GM12875 (cell line): ENCODE measurements at regions not wholly inside any gene's neighbourhood (a gene's known extent, or its start where the extent isn't known, plus 50 kb on each side); places are given as distances from the start of the nearest gene placed in this dataset.

Experiments
- H3K4me3 ChIP-seq: one replicate; pipeline ENCODE4 v1.5.1; 2011; ENCODE audit warnings: low read depth, low read length, control low read depth
- TF ChIP-seq, protein P1 (sequence below): IDR thresholded peaks from 2 replicates; pipeline ENCODE4 v1.5.1; 2011; ENCODE audit warnings: low read depth, mild to moderate bottlenecking, control low read depth, inconsistent platforms, low read length, moderate library complexity, borderline replicate concordance; ENCODE audit not compliant: insufficient read depth

DNA sequence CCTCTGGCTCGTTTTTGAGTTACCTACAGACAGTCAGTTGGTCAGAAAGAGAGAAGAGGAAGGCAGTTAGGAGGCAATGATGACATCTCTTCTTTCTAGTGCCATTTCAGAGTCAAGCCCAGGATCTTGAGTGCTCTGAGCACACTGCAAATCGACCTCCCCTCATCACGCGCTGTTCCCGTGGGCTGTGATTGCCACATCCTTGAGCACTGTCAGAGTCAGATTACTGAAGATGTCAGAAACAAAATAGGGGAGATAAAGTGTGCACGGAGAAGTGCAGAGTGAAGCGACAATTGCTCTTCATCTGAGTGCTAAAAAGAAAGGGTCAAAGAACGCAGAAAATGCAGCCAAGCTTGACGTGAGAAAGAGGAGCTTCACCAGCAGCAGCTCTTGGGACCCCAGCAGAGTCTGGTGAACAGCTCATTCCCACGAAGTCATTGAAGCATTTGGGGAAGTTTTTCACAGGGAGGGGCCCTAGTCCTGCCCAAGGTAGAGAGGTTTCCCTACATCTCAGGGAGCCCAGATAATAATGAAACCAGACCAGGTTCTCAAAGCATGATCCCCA, 661.7 kb upstream of the AUTS2 start:
- no peak overlapping the region for H3K4me3 ChIP-seq
- TF ChIP-seq, protein P1, sequence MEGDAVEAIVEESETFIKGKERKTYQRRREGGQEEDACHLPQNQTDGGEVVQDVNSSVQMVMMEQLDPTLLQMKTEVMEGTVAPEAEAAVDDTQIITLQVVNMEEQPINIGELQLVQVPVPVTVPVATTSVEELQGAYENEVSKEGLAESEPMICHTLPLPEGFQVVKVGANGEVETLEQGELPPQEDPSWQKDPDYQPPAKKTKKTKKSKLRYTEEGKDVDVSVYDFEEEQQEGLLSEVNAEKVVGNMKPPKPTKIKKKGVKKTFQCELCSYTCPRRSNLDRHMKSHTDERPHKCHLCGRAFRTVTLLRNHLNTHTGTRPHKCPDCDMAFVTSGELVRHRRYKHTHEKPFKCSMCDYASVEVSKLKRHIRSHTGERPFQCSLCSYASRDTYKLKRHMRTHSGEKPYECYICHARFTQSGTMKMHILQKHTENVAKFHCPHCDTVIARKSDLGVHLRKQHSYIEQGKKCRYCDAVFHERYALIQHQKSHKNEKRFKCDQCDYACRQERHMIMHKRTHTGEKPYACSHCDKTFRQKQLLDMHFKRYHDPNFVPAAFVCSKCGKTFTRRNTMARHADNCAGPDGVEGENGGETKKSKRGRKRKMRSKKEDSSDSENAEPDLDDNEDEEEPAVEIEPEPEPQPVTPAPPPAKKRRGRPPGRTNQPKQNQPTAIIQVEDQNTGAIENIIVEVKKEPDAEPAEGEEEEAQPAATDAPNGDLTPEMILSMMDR: no peak

DNA sequence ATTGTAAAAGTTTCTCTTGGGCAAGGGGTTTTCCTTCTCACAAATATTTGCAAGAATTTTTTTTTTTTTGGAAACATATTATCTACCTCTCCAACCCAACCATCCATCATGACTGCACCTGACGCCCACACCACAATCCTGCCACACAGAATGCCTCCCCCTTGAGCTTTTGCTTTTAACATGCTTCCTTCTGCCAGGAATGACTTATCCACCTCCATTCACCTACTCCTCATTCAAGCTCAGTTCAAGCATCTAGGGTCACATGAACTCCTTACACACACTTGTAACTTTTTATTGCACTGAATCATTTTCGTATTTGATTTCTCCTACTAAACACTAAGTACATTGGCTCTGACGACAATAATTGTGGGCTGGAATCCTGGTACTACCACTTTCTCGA, 660.1 kb upstream of the AUTS2 start:
- TF ChIP-seq, protein P1: no peak
- H3K4me3 ChIP-seq: no peak overlapping the region

DNA sequence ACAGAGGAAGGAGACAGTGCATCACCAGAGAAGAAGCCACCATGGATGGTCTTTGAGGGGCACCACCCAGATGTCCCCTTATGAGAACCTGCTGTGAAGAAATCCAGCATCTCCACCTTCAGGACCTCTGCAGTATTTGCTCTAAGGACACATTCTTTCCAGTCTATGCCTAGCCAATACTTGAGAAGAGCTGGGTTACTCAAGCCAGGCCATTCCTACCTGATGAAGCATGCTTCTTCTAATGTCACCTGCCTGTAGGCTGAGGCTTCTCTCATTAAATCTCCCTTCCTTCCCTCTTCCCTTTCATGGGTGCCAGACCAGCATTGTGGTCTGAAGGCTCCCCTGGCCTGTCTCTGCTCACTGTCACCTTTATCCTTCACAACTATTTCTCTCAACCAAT, 654.5 kb upstream of the AUTS2 start:
- no peak overlapping the region for H3K4me3 ChIP-seq
- TF ChIP-seq, protein P1: no peak

DNA sequence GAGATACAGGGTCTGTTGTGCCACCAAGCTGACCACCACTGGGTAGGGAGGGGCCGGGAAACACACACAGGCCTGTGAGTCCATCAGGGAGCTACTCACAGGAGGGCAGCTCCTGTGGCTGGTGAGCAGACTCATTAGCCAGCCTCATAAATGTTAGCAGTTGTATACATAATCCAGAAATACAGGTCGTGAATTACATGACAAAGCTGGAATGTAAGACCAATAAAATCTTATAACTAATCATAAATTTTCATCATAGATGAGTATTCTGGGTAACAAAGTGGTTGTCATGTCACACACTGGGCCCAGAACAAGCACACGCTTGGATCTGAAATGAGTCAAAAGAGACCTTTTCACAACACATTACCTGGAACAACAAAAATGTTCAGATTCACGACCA, 642.6 kb upstream of the AUTS2 start:
- TF ChIP-seq, protein P1: no peak
- H3K4me3 ChIP-seq: no peak overlapping the region

DNA sequence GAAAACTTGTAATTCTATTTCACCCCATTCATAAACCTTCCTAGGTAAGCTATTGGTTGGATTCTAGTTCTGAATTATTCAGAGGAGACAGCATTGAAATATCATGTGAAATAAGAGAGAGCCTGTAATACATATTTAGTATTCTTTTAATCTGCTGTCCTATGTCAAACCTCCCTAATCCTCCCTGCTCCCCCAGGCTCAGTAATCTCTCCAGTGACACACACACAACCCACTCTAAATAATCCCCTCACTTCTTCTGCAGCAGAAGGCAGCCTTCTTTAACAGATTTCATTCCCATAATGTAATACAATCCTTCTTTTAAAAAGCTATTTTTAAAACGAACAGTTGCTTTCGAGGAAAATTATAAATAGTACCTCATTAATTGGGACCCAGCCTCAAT, 639.7 kb upstream of the AUTS2 start:
- TF ChIP-seq, protein P1: no peak

DNA sequence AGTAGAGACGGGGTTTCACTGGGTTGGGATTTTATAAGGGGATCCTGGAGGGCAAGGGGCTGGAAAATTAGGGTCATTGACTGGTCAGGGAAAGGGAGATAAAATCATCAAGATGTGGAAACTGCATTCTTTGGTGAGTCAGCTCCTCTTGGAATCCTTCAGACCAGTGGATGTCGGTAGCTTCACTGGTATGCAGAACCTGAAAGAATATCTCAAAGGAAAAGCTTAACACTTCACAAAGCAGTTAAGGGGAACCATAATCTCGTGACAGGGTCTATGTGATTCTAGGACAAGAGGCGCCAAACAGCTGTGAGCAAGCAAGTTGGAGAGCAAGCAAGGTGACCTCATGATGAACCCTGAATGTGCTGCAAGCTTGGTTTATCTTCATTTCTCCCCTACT, 634.7 kb upstream of the AUTS2 start:
- H3K4me3 ChIP-seq: no peak overlapping the region
- TF ChIP-seq, protein P1: no peak

More for the DNA sequence above, 639.7 kb upstream of the AUTS2 start:
- H3K4me3 ChIP-seq: no peak overlapping the region

DNA sequence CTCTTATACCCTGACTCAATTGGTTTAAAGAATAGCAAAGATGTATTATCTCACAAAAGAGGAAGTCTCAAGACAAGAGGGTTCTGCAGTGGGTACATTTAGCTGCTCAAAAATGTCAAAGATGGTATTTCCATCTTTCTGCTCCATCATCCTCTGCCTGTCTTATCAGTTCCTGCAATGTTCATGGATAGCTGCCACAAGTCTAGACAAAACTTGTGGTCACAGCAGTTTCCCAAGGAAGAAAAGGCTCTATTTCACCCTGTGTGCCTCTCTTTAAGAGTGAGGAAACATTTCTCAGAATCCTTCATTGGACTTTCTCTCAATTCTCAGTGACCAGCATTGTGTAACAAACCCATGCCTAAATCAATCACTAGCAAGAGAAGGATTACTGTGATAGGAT, 634.2 kb upstream of the AUTS2 start:
- TF ChIP-seq, protein P1: no peak
- no peak overlapping the region for H3K4me3 ChIP-seq
